WI38 (cell line): ENCODE measurements at regions not wholly inside any gene's neighbourhood (a gene's known extent, or its start where the extent isn't known, plus 50 kb on each side); places are given as distances from the start of the nearest gene placed in this dataset.
"Not testable (repeated sequence)": the region's sequence is repeated elsewhere in the genome, so short reads cannot be mapped to it uniquely, and the experiment has no call there.

Source experiments
- H3K4me3 ChIP-seq: 2 replicates; pipeline ENCODE4 v1.5.1; 2011; ENCODE audit warnings: low read depth, mild to moderate bottlenecking, control low read depth, low read length
- TF ChIP-seq, protein P1 (sequence below): IDR thresholded peaks from 2 replicates; pipeline ENCODE4 v1.5.1; 2012; ENCODE audit warnings: low read depth, mild to moderate bottlenecking, control low read depth, low read length

DNA sequence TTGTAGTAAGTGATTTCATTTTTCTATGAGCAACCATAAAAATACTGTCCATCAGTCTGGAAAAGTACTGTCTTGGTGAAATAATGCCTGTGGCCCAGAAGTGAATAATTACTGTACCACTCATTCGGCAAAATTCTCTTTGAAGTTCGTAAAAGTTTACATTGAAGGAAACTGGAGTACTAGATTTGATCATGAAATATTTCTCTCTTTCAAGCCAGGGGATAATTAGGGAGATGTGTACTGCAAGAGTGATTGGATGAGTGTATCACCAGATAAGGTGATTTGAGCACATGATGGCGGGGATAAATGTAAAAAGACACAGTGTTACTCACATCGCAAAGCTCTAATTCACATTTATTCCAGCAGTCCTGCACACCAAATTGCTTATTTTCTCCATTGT is 883.2 kb upstream of the PIK3C3 start:
- H3K4me3 ChIP-seq: no peak overlapping the region
- TF ChIP-seq, protein P1, sequence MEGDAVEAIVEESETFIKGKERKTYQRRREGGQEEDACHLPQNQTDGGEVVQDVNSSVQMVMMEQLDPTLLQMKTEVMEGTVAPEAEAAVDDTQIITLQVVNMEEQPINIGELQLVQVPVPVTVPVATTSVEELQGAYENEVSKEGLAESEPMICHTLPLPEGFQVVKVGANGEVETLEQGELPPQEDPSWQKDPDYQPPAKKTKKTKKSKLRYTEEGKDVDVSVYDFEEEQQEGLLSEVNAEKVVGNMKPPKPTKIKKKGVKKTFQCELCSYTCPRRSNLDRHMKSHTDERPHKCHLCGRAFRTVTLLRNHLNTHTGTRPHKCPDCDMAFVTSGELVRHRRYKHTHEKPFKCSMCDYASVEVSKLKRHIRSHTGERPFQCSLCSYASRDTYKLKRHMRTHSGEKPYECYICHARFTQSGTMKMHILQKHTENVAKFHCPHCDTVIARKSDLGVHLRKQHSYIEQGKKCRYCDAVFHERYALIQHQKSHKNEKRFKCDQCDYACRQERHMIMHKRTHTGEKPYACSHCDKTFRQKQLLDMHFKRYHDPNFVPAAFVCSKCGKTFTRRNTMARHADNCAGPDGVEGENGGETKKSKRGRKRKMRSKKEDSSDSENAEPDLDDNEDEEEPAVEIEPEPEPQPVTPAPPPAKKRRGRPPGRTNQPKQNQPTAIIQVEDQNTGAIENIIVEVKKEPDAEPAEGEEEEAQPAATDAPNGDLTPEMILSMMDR: no peak

DNA sequence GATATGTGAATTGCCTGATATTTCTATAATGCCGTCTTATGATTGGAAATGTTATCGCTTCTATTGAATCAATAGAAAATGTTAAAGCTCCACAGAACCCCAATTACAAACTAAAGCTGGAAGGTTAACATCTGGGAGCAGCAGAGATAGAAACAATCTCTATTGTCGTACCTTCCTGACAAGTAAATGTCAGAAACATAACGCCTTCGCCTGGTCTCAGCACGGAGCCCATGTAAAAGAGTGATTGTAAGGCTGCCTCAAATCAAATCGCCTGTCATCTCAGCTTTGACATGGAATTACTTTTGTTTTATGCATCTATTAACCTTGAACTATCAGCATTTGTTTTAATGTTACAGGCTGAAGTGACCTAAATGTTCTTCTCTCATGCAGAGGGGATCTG is 885.9 kb upstream of the PIK3C3 start:
- TF ChIP-seq, protein P1: no peak
- H3K4me3 ChIP-seq: no peak overlapping the region

DNA sequence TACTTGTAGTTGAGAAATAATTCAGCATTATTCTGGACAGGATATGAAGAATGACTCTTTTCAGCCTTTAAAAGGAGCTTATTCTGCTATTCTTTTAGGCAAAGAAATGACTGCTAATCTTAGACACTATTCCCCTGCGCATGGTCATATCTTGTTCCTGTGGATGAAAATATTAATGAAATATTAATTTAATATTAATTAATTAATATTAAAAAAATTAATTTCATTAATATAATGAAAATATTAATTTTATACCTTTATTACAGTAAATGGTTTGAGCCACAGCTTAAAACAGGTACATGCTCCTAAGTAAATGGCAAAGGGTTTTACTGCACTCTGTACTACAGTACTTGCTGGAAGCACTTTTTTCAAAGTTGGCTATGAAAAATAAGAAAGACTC is 890.1 kb upstream of the PIK3C3 start:
- no peak overlapping the region for H3K4me3 ChIP-seq
- TF ChIP-seq, protein P1: no peak

DNA sequence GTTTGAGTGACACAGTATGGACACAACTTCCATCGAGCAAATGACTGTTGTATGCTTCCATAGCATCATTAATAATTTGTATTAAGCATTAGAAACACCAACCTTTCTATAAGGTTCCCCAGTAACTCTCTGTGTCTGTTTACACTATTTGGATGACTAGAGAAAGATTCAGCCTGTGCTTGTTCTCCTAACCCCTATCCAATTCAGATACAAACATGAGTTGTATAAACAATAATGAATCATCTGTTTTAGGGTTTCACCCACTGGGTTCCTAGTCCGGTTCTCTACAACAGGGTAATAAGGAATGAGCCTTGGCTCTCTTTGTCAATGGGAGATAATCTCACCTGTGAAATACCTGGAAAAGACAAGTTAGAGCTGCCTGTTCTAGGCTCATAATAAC is 894.1 kb upstream of the PIK3C3 start:
- TF ChIP-seq, protein P1: no peak
- H3K4me3 ChIP-seq: no peak overlapping the region

DNA sequence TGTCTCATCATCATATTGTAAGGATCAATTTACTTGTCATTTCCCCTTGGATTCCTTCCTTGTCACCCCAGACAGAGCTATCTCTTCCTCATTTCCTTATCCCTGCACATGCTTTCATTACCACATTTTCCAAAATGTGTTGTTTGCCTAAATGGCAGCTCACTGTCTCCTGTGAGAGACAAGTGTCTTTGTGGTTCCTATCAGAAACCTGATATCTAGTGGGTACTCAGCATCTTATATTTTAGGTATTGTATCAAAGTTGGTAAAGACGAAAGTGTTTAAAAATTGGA is 896.0 kb upstream of the PIK3C3 start:
- TF ChIP-seq, protein P1: no peak
- H3K4me3 ChIP-seq: no peak overlapping the region

DNA sequence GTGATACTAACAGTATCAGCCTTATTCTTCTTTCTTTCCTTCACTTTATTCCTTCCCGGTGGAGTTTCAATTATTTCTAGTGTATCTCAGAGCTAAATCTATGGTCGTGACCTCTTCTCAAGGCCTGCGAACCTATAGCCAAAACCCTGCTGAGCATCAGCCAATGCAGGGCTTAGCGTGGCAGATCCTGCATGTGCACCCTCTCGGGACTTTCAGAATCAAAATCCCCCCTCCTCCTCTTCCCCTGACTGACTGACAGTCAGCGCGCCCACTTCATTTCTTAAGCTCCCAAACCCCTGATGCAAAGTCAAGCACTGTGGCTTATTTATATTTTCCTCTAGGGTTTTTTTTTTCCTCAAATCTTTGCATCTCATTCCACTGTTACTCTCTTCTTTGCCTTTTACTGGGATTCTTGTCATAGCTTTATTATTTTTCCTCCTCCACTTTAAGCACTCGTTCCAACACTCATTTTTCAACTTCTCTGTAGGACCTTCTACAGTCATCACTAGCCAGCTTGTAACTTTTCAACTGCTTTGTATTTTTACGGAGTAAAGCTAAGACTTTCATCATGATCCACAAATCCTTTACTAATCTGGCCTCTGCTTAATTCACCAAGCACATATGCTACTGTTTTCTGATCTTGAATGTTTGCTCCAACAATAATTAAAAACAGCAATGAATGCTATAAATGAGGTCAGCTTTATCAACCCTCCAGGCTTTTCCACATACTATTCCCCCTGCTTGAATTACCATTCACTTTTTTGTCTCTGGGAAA is 896.5 kb upstream of the PIK3C3 start:
- H3K4me3 ChIP-seq: no peak overlapping the region
- TF ChIP-seq, protein P1: no peak

DNA sequence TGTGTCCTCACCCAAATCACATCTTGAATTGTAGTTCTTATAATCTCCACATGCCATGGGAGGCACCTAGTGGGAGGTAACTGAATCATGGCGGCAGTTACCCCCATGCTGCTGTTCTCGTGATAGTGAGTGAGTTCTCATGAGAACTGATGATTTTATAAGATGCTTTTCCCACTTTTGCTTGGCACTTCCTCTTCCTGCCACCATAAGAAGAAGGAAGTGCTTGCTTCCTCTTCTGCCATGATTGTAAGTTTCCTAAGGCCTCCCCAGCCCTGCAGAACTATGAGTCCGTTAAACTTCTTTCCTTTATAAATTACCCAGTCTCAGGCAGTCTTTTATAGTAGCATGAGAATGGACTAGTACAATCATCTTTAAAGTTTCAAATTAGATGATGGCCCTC is 902.4 kb upstream of the PIK3C3 start:
- H3K4me3 ChIP-seq: no peak overlapping the region
- TF ChIP-seq, protein P1: no peak

DNA sequence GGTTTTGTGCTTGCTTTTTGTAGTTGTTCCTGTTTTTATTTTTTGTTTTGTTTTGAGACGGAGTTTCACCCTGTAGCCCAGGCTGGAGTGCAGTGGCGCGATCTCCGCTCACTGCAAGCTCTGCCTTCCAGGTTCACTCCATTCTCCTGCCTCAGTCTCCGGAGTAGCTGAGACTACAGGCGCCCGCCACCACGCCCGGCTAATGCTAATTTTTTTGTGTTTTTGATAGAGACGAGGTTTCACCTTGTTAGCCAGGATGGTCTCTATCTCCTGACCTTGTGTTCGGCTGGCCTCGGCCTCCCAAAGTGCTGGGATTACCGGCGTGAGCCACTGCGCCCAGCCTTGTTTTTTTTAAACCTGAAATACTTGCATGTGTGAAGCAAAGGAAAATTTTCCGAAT is 908.8 kb upstream of the PIK3C3 start:
- not testable (repeated sequence) for H3K4me3 ChIP-seq
